ENCODE measurements at regions not wholly inside any gene's neighbourhood (a gene's known extent, or its start where the extent isn't known, plus 50 kb on each side); places are given as distances from the start of the nearest gene placed in this dataset.
"Not testable (repeated sequence)": the region's sequence is repeated elsewhere in the genome, so short reads cannot be mapped to it uniquely, and the experiment has no call there.

- DNase-seq: no peak
These were observed 230.7 kb upstream of the PODXL start for GRCh38 chr7:131787101-131787500.

DNA sequence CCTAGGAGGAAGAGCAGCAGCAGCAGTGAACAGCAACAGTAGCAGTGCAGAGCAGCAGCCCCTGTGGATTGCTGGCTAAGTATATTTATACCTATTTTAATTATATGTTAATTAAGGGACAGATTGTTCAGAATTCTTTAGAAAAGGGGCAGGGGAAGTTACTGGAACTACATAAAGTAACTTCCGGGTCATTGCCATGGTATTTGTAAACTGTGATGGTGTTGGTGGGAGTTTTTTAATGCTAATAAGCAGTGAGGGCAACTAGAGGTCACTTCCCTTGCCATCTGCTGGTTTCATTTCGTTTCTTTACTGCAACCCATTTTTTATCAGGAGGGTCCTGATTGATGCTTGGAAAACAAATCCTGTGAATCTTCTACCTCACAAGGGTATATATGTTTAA is 229.8 kb upstream of the PODXL start:
- no peak for DNase-seq

GRCh38 chr7:131778601-131779000 is 222.2 kb upstream of the PODXL start:
- no peak for DNase-seq

GRCh38 chr7:131774419-131775220 is 218.2 kb upstream of the PODXL start:
- no peak for DNase-seq

GRCh38 chr7:131773413-131773812 is 217.0 kb upstream of the PODXL start:
- no peak for DNase-seq

DNA sequence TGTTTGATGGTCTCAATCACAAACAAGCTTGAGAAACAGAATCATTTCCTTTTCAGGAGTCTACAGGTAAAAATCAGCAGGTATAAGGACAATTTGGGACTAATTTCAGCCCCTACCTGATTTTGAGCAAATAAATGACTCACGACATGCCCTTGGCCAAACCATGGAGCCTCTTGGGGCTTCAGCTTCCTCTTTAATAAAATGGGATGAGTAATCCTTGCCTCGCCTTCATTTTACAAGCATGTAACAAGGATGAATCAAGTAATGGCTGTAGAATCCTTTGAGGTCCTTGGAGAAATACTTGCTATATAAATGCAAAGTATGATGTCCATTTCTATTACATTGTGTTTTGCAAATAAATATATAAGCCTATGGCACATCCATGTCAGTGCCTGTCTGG is 212.8 kb upstream of the PODXL start:
- DNase-seq: no peak

DNA sequence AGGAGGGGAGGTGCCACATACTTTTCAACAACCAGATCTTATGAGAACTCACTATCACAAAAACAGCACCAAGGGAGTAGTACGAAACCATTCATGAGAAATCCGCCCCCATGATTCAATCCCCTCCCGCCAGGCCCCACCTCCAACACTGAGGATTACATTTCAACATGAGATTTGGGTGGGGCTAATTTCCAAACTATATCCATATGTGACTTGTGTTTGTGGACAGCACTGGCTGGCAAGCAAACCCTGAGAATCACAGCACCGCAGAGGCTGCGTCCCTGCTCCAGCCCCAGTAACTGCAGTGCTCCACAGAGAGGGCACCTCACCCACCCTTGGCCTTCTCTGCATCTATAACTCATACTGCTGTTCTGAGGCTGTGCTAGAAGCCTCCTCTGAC is 211.2 kb upstream of the PODXL start:
- DNase-seq: no peak

DNA sequence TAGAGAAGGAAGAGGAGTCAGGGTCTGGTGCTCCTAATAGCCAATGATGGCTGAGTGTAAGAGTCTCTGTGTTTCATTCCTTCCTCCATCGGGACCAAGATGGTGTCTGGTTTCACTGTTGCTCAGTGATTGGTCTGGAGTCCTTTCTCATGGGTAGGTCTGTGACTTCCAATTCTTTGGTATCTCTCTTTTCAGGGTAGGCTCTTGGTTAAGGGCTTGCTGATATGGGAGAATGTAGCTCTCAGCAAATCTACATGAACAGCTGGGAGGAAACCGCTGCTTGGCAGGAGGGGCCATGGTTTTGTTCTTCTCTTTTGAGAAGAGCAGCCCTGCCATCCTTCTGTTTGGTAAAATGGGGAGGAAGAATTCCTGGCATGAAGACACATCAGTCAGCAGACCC is 209.1 kb upstream of the PODXL start:
- no peak for DNase-seq

DNA sequence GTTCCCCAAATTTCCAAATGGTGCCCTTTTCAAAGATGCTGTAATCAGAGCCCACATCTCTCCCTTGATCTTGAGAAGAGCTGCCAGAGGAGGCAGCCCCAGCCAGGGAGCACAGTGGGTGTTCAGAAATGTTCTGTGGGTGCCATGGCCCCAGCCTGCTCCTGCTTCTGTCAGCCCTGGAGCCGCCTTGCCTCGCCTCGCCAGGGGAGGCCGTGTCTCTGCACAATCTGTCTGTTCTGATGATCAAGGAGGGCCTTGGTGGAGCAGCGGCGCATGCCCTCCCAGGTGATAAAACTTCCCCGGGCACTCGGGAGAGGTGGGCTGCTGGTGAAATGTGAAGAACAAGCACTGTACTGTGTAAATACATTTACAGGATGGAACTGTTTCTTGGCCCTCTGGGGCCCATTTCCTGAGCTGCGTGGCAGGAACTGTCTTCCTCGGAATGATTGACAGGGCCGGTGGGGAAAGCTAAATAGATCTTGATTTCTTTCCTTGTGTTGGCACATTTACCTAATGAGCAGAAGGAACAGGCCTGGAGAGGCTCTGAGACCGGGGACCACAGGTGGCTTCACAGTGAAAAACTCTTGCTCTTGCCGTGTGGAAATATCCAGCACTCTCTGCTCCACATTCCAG is 207.8 kb upstream of the PODXL start:
- no peak for DNase-seq

DNA sequence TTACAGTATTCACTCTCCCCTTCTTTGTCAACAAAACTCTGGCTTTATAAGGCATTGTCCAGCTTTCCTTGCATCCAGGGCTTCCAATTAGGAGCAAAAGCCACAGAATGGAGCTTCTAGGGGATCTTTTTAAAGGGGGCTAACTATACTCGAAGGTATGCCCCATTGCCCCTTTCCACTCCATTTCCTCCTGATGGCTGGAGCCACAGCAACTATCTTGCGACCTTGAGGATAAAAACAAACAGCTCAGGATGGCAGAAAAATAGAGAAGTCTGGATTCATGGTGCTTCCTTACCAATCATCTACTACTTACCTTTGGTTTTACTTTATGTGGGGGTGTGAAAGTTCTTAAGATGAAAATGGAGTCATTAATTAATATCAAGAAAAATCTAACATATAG is 206.3 kb upstream of the PODXL start:
- no peak for DNase-seq

DNA sequence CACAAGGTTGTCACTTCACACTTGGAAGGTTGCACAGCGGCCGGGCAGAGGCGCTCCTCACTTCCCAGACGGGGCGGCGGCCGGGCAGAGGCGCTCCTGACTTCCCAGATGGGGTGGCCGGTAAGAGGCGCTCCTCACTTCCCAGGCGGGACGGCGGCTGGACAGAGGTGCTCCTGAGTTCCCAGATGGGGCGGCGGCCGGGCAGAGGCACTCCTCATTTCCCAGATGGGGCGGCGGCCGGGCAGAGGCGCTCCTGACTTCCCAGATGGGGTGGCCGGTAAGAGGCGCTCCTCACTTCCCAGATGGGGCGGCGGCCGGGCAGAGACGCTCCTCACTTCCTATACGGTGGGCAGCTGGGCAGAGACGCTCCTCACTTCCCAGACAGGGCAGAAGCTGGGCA is 199.4 kb upstream of the PODXL start:
- DNase-seq: not testable (repeated sequence)

DNA sequence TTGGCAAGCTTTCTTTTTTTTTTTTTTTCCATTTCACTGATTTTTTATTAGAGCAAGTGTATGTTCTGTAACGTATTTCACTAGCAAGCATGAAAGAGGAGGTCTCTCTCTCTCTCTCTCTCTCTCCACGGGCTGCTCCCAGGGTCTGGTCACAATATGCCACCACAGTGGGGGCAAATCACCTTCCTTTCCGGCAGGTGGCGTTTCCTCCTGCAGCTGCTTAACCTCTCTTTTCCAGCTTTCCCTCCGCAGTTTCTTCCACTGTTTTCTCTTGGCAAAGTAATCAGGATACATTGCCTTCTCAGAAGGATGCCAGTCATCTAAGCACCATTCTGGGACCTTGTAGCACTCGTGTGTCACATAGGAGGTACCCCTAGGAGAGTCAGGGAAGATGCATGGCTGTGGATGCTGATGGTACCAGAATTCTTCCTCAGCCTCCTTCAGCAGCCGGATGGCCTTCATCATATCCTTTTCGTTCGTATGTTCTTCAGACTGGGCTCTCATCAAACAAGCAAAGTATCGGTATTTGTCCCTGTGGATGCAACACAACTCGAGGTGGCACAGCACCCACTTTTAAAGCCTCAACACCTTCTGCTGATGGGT is 197.3 kb upstream of the PODXL start:
- DNase-seq: no peak

- no peak for DNase-seq
These were observed 191.3 kb upstream of the PODXL start for GRCh38 chr7:131747658-131748232.

GRCh38 chr7:131745390-131746248 is 189.2 kb upstream of the PODXL start:
- no peak for DNase-seq

DNA sequence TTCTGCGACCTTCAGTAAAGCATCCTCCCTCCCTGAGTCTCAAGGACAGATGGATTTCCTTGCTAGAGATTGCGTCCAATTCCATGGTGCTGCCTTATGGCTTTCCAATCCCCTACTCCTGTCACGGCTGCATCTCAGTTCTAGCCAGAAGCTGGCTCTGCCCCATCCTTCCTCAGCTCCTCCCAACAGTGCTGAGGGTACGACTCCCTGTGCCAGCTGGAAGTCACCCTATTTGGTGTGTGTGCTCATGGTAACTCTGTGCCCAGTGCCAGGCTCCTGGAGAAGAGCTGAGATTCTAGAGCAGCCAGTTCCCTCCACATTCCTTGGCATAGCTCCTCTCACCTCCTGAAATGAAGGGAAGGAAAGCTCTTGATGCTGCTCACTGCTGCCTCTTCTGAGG is 185.0 kb upstream of the PODXL start:
- DNase-seq: no peak

- DNase-seq: no peak
These were observed 181.5 kb upstream of the PODXL start for GRCh38 chr7:131737746-131738465.

DNA sequence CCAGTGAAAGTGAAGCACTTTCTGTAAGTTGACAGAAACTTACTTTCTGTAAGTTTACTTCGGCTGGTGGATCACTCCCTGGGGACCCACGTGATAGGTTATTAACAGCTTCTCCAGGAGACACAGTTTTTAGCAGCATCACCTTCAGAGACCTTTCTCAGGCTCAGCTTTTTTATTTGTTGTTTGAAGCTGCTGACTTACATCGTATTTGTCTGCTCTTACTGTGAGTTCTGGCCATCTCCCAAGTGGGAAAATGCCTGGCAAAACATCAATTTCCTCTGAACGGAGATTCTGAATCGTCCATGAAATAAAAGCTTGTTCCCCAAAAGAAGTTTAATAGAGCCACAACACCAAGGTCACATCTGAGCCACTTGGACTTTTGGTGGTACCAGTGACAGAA is 178.7 kb upstream of the PODXL start:
- DNase-seq: no peak

- DNase-seq: no peak
These were observed 177.2 kb upstream of the PODXL start for GRCh38 chr7:131733604-131734003.

DNA sequence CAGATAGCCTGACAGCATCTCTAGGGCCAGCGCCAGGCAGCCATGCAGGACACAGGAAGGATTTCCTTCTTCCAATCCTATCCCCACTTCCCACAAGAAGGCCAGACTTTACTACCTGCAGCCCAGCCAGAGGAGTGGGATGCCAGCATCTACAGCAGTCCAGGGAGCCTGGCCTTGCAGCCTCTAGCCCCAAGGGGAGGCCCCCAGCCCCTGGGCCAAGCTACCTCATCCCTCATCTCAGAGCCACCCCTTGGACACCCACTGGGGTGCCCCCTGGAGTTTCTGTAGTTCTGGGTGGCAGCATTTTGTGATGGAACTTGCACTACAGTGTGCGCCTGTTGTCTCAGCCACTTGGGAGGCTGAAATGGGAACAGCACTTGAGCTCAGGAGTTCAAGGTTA is 170.8 kb upstream of the PODXL start:
- DNase-seq: no peak

DNA sequence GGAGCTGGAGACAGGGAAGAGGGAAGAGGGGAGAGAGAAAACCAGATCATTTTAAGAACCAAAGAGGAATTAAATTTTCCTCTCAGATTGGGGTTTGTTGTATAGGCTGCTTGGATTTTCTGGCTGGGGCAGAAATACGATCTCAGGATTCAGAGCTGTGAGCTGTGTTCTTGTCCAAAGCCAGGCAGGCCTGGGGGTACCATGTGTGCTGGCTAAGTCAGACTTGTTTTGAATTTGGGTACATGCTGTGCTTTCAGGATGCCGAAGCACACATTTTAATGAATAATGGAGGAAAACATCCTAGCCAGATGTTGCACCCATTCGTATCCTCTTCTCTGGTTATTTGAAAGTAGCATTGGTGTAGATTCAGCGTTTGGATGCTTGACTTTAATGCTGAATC is 170.3 kb upstream of the PODXL start:
- DNase-seq: no peak

DNA sequence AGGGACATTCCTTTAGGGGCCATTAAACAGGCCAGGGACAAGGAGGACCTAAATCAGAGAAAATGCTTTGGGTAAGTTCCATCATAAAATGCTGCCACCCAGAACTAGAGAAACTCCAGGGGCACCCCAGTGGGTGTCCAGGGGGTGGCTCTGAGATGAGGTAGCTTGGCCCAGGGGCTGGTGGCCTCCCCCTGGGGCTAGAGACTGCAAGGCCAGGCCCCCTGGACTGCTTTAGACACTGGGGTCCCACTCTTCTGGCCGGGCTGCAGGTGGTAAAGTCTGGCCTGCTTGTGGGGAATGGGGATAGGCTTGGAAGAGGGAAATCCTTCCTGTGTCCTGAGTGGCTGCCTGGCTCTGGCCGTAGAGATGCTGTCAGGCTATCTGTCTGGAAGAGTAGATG is 169.6 kb upstream of the PODXL start:
- no peak for DNase-seq

Measured in right kidney (tissue), 1 donor.